Neural cell (in vitro differentiated cells): ENCODE measurements at regions not wholly inside any gene's neighbourhood (a gene's known extent, or its start where the extent isn't known, plus 50 kb on each side); places are given as distances from the start of the nearest gene placed in this dataset.
"Not testable (repeated sequence)": the region's sequence is repeated elsewhere in the genome, so short reads cannot be mapped to it uniquely, and the experiment has no call there.

Experiments used
- H2AFZ ChIP-seq: fragments of 200-600, 300-800 bp; sonication (generic), shearing (Covaris generic); 2 replicates; pipeline ENCODE4 v1.6.0; 2014; ENCODE audit warnings: low read depth, mild to moderate bottlenecking, antibody characterized with exemption, low read length, moderate library complexity
- H3F3A ChIP-seq: fragments of 200-600 bp; shearing (Covaris generic); 2 replicates; pipeline ENCODE4 v1.6.1; 2016; ENCODE audit warnings: mild to moderate bottlenecking, moderate library complexity, mixed read lengths, antibody characterized with exemption, low read length; ENCODE audit not compliant: insufficient read depth, poor library complexity, severe bottlenecking
- H3K27ac ChIP-seq: fragments of 200-600, 300-800 bp; sonication (generic), shearing (Covaris generic); 2 replicates; pipeline ENCODE4 v1.5.1; 2014; ENCODE audit warnings: mild to moderate bottlenecking, low read length, moderate library complexity
- H3K27me3 ChIP-seq: fragments of 300-800, 200-600 bp; sonication (generic), shearing (Covaris generic); 2 replicates; pipeline ENCODE4 v1.6.0; 2014; ENCODE audit warnings: mild to moderate bottlenecking, low read depth, low read length, moderate library complexity; ENCODE audit not compliant: insufficient read depth
- H3K36me3 ChIP-seq: fragments of 300-800, 200-600 bp; sonication (generic), shearing (Covaris generic); 2 replicates; pipeline ENCODE4 v1.5.1; 2014; ENCODE audit warnings: mild to moderate bottlenecking, antibody characterized with exemption, low read length, moderate library complexity; ENCODE audit not compliant: insufficient read depth
- H3K4me2 ChIP-seq: fragments of 300-800, 200-600 bp; sonication (generic), shearing (Covaris generic); 2 replicates; pipeline ENCODE4 v1.6.0; 2014; ENCODE audit warnings: mild to moderate bottlenecking, low read length
- H3K4me3 ChIP-seq: fragments of 300-800, 200-600 bp; sonication (generic), shearing (Covaris generic); 2 replicates; pipeline ENCODE4 v1.5.1; 2014; ENCODE audit warnings: mild to moderate bottlenecking, low read length, moderate library complexity
- H3K79me2 ChIP-seq: fragments of 200-600 bp; shearing (Covaris generic); replicated peaks from 2 replicates; pipeline ENCODE4 v1.6.0; 2014; ENCODE audit warnings: mild to moderate bottlenecking, low read length, moderate library complexity; ENCODE audit not compliant: insufficient read depth
- H3K9ac ChIP-seq: fragments of 300-800, 200-600 bp; sonication (generic), shearing (Covaris generic); 2 replicates; pipeline ENCODE4 v1.6.1; 2016; ENCODE audit warnings: mild to moderate bottlenecking, low read length, mixed read lengths
- H3K9me2 ChIP-seq: fragments of 200-600 bp; shearing (Covaris generic); 2 replicates; pipeline ENCODE4 v1.6.1; 2016; ENCODE audit warnings: mild to moderate bottlenecking, low read length, mixed read lengths; ENCODE audit not compliant: insufficient read depth
- H3K9me3 ChIP-seq: fragments of 200-600, 300-800 bp; sonication (generic), shearing (Covaris generic); 2 replicates; pipeline ENCODE4 v1.6.1; 2016; ENCODE audit warnings: mild to moderate bottlenecking, mixed run types, low read length, moderate library complexity, mixed read lengths
- H4K20me1 ChIP-seq: fragments of 200-600 bp; shearing (Covaris generic); 2 replicates; pipeline ENCODE4 v1.6.1; 2016; ENCODE audit warnings: mild to moderate bottlenecking, mixed run types; ENCODE audit not compliant: insufficient read depth
- CTCF ChIP-seq: fragments of 450-650 bp; IDR thresholded peaks from 2 replicates; pipeline ENCODE4 v1.5.1; 2014; ENCODE audit warnings: antibody characterized with exemption, mild to moderate bottlenecking, moderate library complexity; ENCODE audit not compliant: poor library complexity, severe bottlenecking
- EP300 ChIP-seq: fragments of 450-650 bp; conservative IDR thresholded peaks from 2 replicates; pipeline ENCODE4 v1.6.1; 2014; ENCODE audit warnings: antibody characterized with exemption, mild to moderate bottlenecking, moderate library complexity; ENCODE audit not compliant: poor library complexity, severe bottlenecking
- EZH2 ChIP-seq: fragments of 200-600, 300-800 bp; shearing (Covaris generic), sonication (generic); IDR thresholded peaks from 2 replicates; pipeline ENCODE4 v1.6.1; 2014; ENCODE audit warnings: antibody characterized with exemption, low read length, borderline replicate concordance, mild to moderate bottlenecking; ENCODE audit not compliant: insufficient read depth, poor library complexity, severe bottlenecking
- MXI1 ChIP-seq: fragments of 450-650 bp; conservative IDR thresholded peaks from 2 replicates; pipeline ENCODE4 v1.6.1; 2014; ENCODE audit warnings: antibody characterized with exemption, mild to moderate bottlenecking; ENCODE audit not compliant: poor library complexity, severe bottlenecking
- POLR2AphosphoS5 ChIP-seq: IDR thresholded peaks from 2 replicates; pipeline ENCODE4 v1.6.1; 2012
- RAD21 ChIP-seq: fragments of 450-650 bp; conservative IDR thresholded peaks from 2 replicates; pipeline ENCODE4 v1.6.1; 2014; ENCODE audit warnings: antibody characterized with exemption, mild to moderate bottlenecking, moderate library complexity
- REST ChIP-seq: IDR thresholded peaks from 2 replicates; pipeline ENCODE4 v1.6.1; 2012; ENCODE audit warnings: borderline replicate concordance
- SMC3 ChIP-seq: fragments of 450-650 bp; conservative IDR thresholded peaks from 2 replicates; pipeline ENCODE4 v1.6.1; 2014; ENCODE audit warnings: antibody characterized with exemption, mild to moderate bottlenecking, moderate library complexity; ENCODE audit not compliant: poor library complexity
- TAF1 ChIP-seq: IDR thresholded peaks from 2 replicates; pipeline ENCODE4 v1.6.1; 2012; ENCODE audit warnings: low read depth

DNA sequence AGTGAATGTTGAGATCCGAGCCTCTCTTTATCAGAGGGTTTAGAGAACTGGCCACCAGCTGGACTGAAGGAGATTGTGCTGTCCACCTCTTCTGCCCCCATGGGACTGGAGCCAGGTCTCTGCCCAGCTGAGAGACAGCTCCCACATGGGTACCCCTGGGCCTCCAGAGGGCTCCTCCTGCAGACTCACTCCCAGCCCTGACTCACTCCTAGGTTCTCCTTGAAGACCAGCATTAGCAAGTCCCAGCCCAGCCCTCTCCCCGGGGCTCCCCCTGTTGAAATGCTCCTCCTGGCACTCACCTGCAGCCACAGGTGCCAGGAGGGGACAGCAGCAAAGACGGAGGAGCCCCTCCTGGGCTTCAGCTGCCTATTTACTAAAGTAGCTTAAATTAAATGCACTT, 126.9 kb downstream of the CXCL12 start:
- Histone ChIP-seq H3K79me2 (no peaks in the 10 kb centered on the region), H3K9ac (no peak overlapping the region), H2AFZ (no peak overlapping the region), H3F3A (no peaks in the 10 kb centered on the region), H3K4me2 (no peak overlapping the region), H3K9me3 (no peaks in the 10 kb centered on the region), H3K27ac (no peak overlapping the region), H3K27me3 (no peaks in the 10 kb centered on the region), H4K20me1 (no peaks in the 10 kb centered on the region), H3K36me3 (no peaks in the 10 kb centered on the region), H3K4me3 (no peak overlapping the region), H3K9me2 (no peaks in the 10 kb centered on the region)
- no peak for TF ChIP-seq EZH2
- no peak for TF ChIP-seq SMC3

DNA sequence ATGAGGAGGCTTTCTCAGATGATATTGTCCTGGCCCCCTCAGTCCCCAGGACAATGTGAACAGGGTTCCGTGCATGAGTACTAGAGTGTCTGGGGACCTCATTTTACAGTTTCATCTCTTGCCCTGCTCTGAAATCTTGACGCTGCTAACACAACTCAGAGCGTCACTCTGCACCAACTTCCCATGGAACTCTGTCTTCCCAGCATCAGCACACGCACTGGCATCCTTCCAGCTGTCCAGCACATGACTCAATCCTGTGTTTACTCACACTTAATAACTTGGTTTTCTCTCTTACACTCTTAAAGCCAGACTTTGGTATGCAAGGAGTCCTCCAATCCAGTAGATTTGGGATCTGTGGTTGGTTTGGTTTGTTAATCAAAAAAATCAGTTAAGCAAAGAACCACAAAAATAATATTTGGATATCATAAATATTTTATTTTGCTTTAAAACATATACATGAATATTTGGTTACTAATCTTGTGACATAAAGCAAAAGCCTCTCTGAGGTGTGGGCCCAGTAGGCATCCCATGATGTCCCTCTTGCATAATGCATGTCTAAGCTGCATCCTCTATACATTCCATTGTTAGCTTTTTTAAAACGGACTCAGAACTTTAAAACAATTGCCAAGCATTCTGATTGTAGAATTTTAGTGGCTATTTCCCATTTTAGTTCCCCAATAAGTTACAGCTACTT, 131.0 kb downstream of the CXCL12 start:
- Histone ChIP-seq H3K79me2 (no peaks in the 10 kb centered on the region), H3F3A (no peaks in the 10 kb centered on the region), H3K27me3 (no peaks in the 10 kb centered on the region), H3K9me3 (no peaks in the 10 kb centered on the region), H3K9ac (no peak overlapping the region), H3K9me2 (no peaks in the 10 kb centered on the region), H2AFZ (no peak overlapping the region), H3K36me3 (no peaks in the 10 kb centered on the region), H3K27ac (no peak overlapping the region), H4K20me1 (no peaks in the 10 kb centered on the region), H3K4me3 (no peak overlapping the region), H3K4me2 (no peak overlapping the region)
- TF ChIP-seq EZH2 (no peak), TAF1 (no peak), CTCF (no peak), EP300 (no peak), SMC3 (no peak), REST (no peak), RAD21 (no peak), POLR2AphosphoS5 (no peak), MXI1 (no peak)

GRCh38 chr10:44252631-44253030, 132.3 kb downstream of the CXCL12 start:
- not testable (repeated sequence) for H3K36me3 ChIP-seq, H2AFZ ChIP-seq, H3K9ac ChIP-seq, H3K27ac ChIP-seq, H3K4me3 ChIP-seq, H3F3A ChIP-seq, H4K20me1 ChIP-seq, H3K27me3 ChIP-seq, H3K9me2 ChIP-seq, H3K79me2 ChIP-seq, H3K4me2 ChIP-seq, H3K9me3 ChIP-seq

DNA sequence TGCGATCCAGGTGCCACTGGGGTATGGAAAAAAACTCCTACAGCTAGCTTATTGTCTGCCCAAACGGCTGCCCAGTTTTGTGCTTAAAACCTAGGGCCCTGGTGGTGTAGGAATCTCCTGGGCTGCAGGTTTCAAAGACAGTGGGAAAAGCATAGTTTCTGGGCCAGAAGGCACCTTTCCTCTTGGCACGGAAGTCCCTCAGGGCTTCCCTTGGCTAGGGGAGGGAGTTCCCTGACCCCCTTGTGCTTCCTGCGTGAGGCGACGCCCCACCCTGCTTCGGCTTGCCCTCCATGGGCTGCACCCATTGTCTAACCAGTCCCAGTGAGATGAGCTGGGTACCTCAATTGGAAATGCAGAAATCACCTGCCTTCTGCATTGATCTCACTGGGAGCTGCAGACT, 135.0 kb downstream of the CXCL12 start:
- H3K9ac ChIP-seq, H3K4me3 ChIP-seq, H3K27me3 ChIP-seq, H3K9me3 ChIP-seq, H3K4me2 ChIP-seq, H3K79me2 ChIP-seq, H3F3A ChIP-seq, H3K36me3 ChIP-seq, H4K20me1 ChIP-seq, H3K9me2 ChIP-seq, H2AFZ ChIP-seq, H3K27ac ChIP-seq: not testable (repeated sequence)
